HG03342 (cell line): ENCODE measurements at regions not wholly inside any gene's neighbourhood (a gene's known extent, or its start where the extent isn't known, plus 50 kb on each side); places are given as distances from the start of the nearest gene placed in this dataset.

ENCODE experiments used
- ATAC-seq: cut with Tn5 transposase; IDR thresholded peaks from one replicate; pipeline ENCODE4 v1.9.1; 2021; ENCODE audit warnings: mild to moderate bottlenecking, moderate library complexity; ENCODE audit not compliant: unreplicated experiment

DNA sequence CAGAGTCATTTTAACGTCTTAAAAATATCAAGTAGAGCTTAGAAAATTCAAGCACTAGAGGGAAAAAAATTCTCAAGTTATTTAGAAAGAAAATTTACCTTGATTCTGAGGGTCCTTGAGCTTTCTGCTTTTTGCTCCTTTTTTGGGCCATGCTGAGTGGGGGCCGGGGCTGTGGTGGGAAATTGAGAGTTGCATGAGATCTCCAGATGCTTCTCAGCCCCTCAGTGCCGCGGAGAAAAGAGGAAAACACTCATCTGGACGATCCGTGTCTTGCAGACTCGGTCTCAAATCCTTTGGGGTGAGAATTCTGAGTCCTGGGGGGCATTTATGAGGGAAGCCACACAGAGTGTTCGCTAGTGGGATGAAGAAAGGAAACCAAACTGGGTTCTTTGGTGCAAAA lies 700.8 kb downstream of the TBC1D22A start:
- ATAC-seq = no peak

GRCh38 chr22:47460861-47461260 lies 698.4 kb downstream of the TBC1D22A start:
- no peak for ATAC-seq

- ATAC-seq = no peak
These were observed 697.7 kb downstream of the TBC1D22A start for GRCh38 chr22:47460176-47460575.

GRCh38 chr22:47458348-47458747 lies 695.9 kb downstream of the TBC1D22A start:
- ATAC-seq = no peak

GRCh38 chr22:47457509-47458300 lies 695.3 kb downstream of the TBC1D22A start:
- no peak for ATAC-seq

GRCh38 chr22:47457021-47457420 lies 694.6 kb downstream of the TBC1D22A start:
- no peak for ATAC-seq

- no peak for ATAC-seq
These were observed 693.6 kb downstream of the TBC1D22A start for GRCh38 chr22:47456031-47456430.

- ATAC-seq = no peak
These were observed 690.6 kb downstream of the TBC1D22A start for GRCh38 chr22:47453049-47453448.

- no peak for ATAC-seq
These were observed 689.7 kb downstream of the TBC1D22A start for GRCh38 chr22:47452184-47452583.

DNA sequence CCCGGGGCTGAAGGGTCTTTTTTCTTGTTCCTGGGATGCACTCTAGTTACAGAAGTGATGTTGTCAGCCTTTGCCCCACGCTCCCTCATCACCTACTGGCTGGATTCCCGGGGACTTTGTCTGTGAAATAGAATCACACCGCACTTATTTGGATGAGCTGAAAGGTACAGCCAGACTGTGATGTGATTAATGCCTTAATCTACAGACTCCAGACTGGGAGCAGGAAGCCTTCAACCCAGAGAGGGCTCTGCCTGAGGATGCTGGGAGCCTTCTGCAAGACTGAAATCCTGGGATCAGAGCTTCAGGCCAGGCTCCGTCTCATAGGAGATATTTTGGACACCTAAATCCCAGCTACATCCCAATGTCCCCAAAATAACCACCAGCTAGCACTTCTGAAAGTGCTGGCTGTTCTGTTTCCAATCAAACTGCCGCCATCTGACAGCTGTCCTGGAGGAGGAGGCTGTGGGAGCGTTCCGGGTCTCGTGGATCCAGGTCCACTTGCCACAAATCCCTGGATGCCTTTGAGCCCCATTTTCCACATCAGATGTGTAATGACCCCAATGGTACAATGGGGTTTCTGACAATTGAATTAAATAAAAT lies 688.5 kb downstream of the TBC1D22A start:
- no peak for ATAC-seq

- no peak for ATAC-seq
These were observed 687.2 kb downstream of the TBC1D22A start for GRCh38 chr22:47449508-47450270.

DNA sequence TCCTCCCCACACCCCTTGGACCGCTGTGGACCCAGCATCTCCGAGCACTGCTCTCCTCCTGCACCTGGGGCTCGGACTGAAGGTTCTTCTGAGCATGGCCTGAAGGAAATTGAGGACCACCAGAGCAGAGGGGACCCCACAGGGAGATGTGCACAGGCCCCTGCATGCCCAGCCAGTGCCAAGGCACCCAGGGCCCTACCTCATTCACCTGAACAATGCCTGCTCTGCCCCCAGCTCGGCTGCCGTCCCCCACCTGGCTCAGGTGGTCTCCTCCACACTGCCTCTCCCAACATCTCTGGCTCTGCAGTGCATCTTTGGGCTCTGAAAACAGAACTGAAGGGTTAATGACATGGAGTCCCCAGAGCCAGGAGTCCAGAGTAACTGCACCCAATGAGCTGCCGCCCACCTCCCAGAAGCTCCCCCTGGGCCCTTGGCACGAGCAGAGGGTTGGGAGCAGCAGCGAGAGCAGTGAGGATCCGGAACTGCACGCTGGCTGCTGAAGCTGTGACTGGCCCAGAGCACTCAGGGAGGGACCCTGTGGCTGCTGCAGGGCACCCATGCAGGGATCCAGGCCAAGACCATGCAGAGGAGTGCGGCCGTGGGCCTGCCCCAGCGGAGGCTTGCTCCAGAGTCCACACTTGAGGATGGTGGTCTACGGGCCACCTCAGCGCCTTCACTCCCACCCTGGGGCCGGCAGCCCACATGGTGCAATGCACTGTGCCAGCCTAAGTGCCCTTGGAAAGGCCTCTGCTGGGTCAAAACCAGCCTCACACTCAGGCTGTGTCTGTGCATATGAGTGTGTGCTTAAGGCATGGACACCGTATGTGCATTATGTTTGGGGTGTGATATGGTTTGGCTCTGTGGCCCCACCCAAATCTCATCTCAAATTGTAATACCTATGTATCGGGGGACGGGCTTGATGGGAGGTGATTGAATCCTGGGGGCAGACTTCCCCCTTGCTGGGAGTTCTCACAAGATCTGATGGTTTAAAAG lies 686.1 kb downstream of the TBC1D22A start:
- no peak for ATAC-seq

GRCh38 chr22:47446821-47447810 lies 684.7 kb downstream of the TBC1D22A start:
- ATAC-seq = no peak

DNA sequence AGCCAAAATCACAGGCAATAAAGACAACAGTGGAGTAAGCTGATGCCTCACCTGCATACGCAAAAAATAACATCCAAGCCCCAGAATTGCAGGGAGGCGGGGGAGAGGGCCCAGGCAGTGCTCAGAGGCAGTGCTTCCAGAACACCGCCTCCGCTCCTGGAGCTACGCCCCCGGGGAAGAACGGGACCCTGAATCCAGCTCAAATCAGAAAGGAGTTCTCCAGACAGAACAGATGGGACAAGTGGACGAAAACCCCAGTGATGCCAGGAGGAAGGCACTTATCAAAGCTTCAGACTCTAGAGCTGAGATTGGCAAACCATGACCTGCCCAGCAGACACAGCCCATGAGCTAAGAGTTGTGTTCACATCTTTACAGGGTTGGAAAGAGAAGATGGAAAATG lies 683.9 kb downstream of the TBC1D22A start:
- no peak for ATAC-seq

DNA sequence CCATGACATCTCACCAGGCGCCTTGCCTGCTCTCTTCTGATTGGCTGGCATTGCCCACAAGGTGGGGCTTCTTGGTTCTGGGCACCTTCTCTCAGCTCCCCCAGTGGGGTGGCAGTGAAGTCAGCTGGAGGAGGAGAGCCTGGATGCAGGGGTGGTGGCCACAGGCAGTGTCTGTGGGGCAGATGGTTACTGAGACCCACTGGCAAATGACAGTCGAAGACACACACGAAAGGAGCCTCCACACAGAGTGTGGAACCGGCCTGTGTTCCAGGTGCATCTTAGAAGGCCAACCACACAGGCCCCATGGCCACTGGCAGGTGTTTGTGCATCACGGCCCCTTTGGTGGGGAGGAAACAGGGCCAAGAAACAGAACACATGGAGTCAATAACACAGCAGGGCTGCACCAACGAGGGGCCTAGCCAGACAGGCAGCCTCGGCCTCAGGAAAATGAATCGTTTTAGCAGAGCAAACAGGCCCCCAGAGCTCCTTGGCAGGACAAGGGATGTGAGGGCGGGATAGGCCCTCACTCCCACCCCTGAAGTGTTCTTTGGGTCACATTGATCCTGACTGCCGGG lies 683.4 kb downstream of the TBC1D22A start:
- no peak for ATAC-seq

DNA sequence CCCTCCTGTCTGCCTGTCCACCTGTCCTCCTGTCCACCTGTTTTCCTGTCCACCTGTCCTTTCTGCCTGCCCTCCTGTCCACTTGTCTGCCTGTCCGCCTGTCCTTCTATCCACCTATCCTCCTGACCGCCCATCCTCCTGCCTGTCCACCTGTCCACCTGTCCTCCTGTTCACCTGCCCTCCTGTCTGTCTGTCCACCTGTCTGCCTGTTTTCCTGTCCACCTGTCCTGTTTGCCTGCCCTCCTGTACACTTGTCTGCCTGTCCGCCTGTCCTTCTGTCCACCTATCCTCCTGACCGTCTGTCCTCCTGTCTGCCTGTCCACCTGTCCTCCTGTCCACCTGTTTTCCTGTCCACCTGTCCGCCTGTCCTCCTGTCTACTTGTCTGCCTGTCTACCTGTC lies 682.8 kb downstream of the TBC1D22A start:
- ATAC-seq = no peak

DNA sequence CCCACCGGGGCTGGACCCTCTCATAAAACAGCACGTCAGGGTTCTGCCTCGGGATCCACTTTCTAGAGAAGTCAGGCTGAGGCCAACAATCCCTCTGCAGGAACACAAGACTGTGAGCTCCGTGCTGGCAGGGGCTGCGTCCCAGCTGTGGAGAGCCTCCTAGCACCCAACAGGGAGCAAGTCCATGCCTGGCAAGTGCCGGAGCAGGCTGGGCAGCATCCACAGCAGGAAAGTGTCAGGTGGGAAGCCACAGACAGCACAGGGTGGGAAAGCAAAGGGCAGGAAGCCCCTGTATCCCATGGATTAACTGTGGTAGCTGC lies 682.3 kb downstream of the TBC1D22A start:
- ATAC-seq = no peak

- no peak for ATAC-seq
These were observed 681.6 kb downstream of the TBC1D22A start for GRCh38 chr22:47443836-47444745.
